ENCODE measurements at regions not wholly inside any gene's neighbourhood (a gene's known extent, or its start where the extent isn't known, plus 50 kb on each side); places are given as distances from the start of the nearest gene placed in this dataset.

- Histone ChIP-seq H3K9me3 (replicated peaks) (peaks cover 1% of the 10 kb centered on the region; the same call in 1 of the 2 replicates), H3K27me3 (replicated peaks) (no peaks in the 10 kb centered on the region)
These were observed 2023.3 kb downstream of the NCAM2 start for GRCh38 chr21:23021481-23021880.

GRCh38 chr21:23026878-23027277 lies 2028.7 kb downstream of the NCAM2 start:
- Histone ChIP-seq H3K4me3 (no peak overlapping the region), H3K9me3 (replicated peaks) (peaks cover 3% of the 10 kb centered on the region; the same call in 1 of the 2 replicates), H3K27me3 (replicated peaks) (no peaks in the 10 kb centered on the region), H3K27ac (no peak overlapping the region), H3K4me1 (replicated peaks) (no peaks in the 10 kb centered on the region), H3K36me3 (no peaks in the 10 kb centered on the region)
- DNase-seq (ENCODE audit: low read depth in 1 of 2, low spot score in 2 of 2): no peak

More at GRCh38 chr21:23021481-23021880, 2023.3 kb downstream of the NCAM2 start:
- Histone ChIP-seq H3K27ac (no peak overlapping the region), H3K4me3 (no peak overlapping the region), H3K36me3 (no peaks in the 10 kb centered on the region), H3K4me1 (replicated peaks) (no peaks in the 10 kb centered on the region)
- DNase-seq (ENCODE audit: low read depth in 1 of 2, low spot score in 2 of 2): no peak

GRCh38 chr21:23039846-23040245 lies 2041.6 kb downstream of the NCAM2 start:
- Histone ChIP-seq H3K27me3 (replicated peaks) (no peaks in the 10 kb centered on the region), H3K36me3 (no peaks in the 10 kb centered on the region), H3K9me3 (replicated peaks) (no peaks in the 10 kb centered on the region), H3K4me3 (no peak overlapping the region), H3K27ac (no peak overlapping the region), H3K4me1 (replicated peaks) (no peaks in the 10 kb centered on the region)
- DNase-seq (ENCODE audit: low read depth in 1 of 2, low spot score in 2 of 2): no peak

- H3K27ac ChIP-seq: no peak overlapping the region
- H3K4me1 ChIP-seq (replicated peaks): no peaks in the 10 kb centered on the region
- peaks cover under 1% of the 10 kb centered on the region; the same call in 1 of the 2 replicates for H3K9me3 ChIP-seq (replicated peaks)
- no peaks in the 10 kb centered on the region for H3K27me3 ChIP-seq (replicated peaks)
- H3K36me3 ChIP-seq: no peaks in the 10 kb centered on the region
- DNase-seq (ENCODE audit: low read depth in 1 of 2, low spot score in 2 of 2): no peak
- H3K4me3 ChIP-seq: no peak overlapping the region
These were observed 2047.7 kb downstream of the NCAM2 start for GRCh38 chr21:23045955-23046354.

GRCh38 chr21:23067672-23068071 lies 2069.5 kb downstream of the NCAM2 start:
- no peak overlapping the region for H3K27ac ChIP-seq
- DNase-seq (ENCODE audit: low read depth in 1 of 2, low spot score in 2 of 2): no peak
- no peaks in the 10 kb centered on the region; the same call in 1 of the 2 replicates for H3K9me3 ChIP-seq (replicated peaks)
- H3K4me3 ChIP-seq: no peak overlapping the region
- H3K27me3 ChIP-seq (replicated peaks): no peaks in the 10 kb centered on the region
- H3K36me3 ChIP-seq: no peaks in the 10 kb centered on the region
- H3K4me1 ChIP-seq (replicated peaks): no peaks in the 10 kb centered on the region

- no peak overlapping the region for H3K4me3 ChIP-seq
- no peaks in the 10 kb centered on the region for H3K4me1 ChIP-seq (replicated peaks)
- no peak overlapping the region for H3K27ac ChIP-seq
- no peaks in the 10 kb centered on the region for H3K27me3 ChIP-seq (replicated peaks)
- no peak for DNase-seq (ENCODE audit: low read depth in 1 of 2, low spot score in 2 of 2)
- no peaks in the 10 kb centered on the region for H3K36me3 ChIP-seq
- H3K9me3 ChIP-seq (replicated peaks): 0 out of 2 replicates have a peak, but pooled peaks cover 3% of the 10 kb centered on the region
These were observed 2085.0 kb downstream of the NCAM2 start for GRCh38 chr21:23083242-23083641.

- H3K4me3 ChIP-seq: no peak overlapping the region
- H3K9me3 ChIP-seq (replicated peaks): no peaks in the 10 kb centered on the region
- H3K27me3 ChIP-seq (replicated peaks): no peaks in the 10 kb centered on the region
These were observed 2095.1 kb downstream of the NCAM2 start for GRCh38 chr21:23093259-23093658.

GRCh38 chr21:23099185-23099584 lies 2101.0 kb downstream of the NCAM2 start:
- no peak overlapping the region for H3K4me3 ChIP-seq

More at GRCh38 chr21:23093259-23093658, 2095.1 kb downstream of the NCAM2 start:
- Histone ChIP-seq H3K4me1 (replicated peaks) (no peaks in the 10 kb centered on the region), H3K27ac (no peak overlapping the region), H3K36me3 (no peaks in the 10 kb centered on the region)
- no peak for DNase-seq (ENCODE audit: low read depth in 1 of 2, low spot score in 2 of 2)

GRCh38 chr21:23101111-23101510 lies 2102.9 kb downstream of the NCAM2 start:
- H3K27ac ChIP-seq: no peak overlapping the region
- no peaks in the 10 kb centered on the region for H3K36me3 ChIP-seq
- DNase-seq (ENCODE audit: low read depth in 1 of 2, low spot score in 2 of 2): no peak
- H3K4me3 ChIP-seq: no peak overlapping the region
- no peaks in the 10 kb centered on the region for H3K4me1 ChIP-seq (replicated peaks)
- no peaks in the 10 kb centered on the region for H3K27me3 ChIP-seq (replicated peaks)
- no peaks in the 10 kb centered on the region for H3K9me3 ChIP-seq (replicated peaks)

More at GRCh38 chr21:23099185-23099584, 2101.0 kb downstream of the NCAM2 start:
- DNase-seq (ENCODE audit: low read depth in 1 of 2, low spot score in 2 of 2): no peak
- H3K27me3 ChIP-seq (replicated peaks): no peaks in the 10 kb centered on the region
- no peaks in the 10 kb centered on the region for H3K9me3 ChIP-seq (replicated peaks)
- no peaks in the 10 kb centered on the region for H3K4me1 ChIP-seq (replicated peaks)
- H3K36me3 ChIP-seq: no peaks in the 10 kb centered on the region
- H3K27ac ChIP-seq: no peak overlapping the region

- DNase-seq (ENCODE audit: low read depth in 1 of 2, low spot score in 2 of 2): no peak
- Histone ChIP-seq H3K9me3 (replicated peaks) (no peaks in the 10 kb centered on the region), H3K4me1 (replicated peaks) (no peaks in the 10 kb centered on the region), H3K36me3 (no peaks in the 10 kb centered on the region), H3K4me3 (no peak overlapping the region), H3K27ac (no peak overlapping the region), H3K27me3 (replicated peaks) (no peaks in the 10 kb centered on the region)
These were observed 2110.3 kb downstream of the NCAM2 start for GRCh38 chr21:23108533-23108932.

- H3K4me1 ChIP-seq (replicated peaks): no peaks in the 10 kb centered on the region
- H3K36me3 ChIP-seq: no peaks in the 10 kb centered on the region
- no peak overlapping the region for H3K4me3 ChIP-seq
- H3K9me3 ChIP-seq (replicated peaks): no peaks in the 10 kb centered on the region
- H3K27me3 ChIP-seq (replicated peaks): no peaks in the 10 kb centered on the region
- H3K27ac ChIP-seq: no peak overlapping the region
- no peak for DNase-seq (ENCODE audit: low read depth in 1 of 2, low spot score in 2 of 2)
These were observed 2112.9 kb downstream of the NCAM2 start for GRCh38 chr21:23111070-23111600.

- no peak for DNase-seq (ENCODE audit: low read depth in 1 of 2, low spot score in 2 of 2)
- no peaks in the 10 kb centered on the region for H3K4me1 ChIP-seq (replicated peaks)
- no peak overlapping the region for H3K4me3 ChIP-seq
- H3K27ac ChIP-seq: no peak overlapping the region
- no peaks in the 10 kb centered on the region for H3K36me3 ChIP-seq
- H3K27me3 ChIP-seq (replicated peaks): no peaks in the 10 kb centered on the region
- H3K9me3 ChIP-seq (replicated peaks): peaks cover 2% of the 10 kb centered on the region; the same call in 1 of the 2 replicates
These were observed 2121.3 kb downstream of the NCAM2 start for GRCh38 chr21:23119491-23119890.

- Histone ChIP-seq H3K9me3 (replicated peaks) (no peaks in the 10 kb centered on the region; the same call in 1 of the 2 replicates), H3K27me3 (replicated peaks) (no peaks in the 10 kb centered on the region), H3K27ac (no peak overlapping the region), H3K36me3 (no peaks in the 10 kb centered on the region), H3K4me3 (no peak overlapping the region), H3K4me1 (replicated peaks) (no peaks in the 10 kb centered on the region)
- no peak for DNase-seq (ENCODE audit: low read depth in 1 of 2, low spot score in 2 of 2)
These were observed 2129.8 kb downstream of the NCAM2 start for GRCh38 chr21:23127973-23128372.

GRCh38 chr21:23130308-23130707 lies 2132.1 kb downstream of the NCAM2 start:
- no peak overlapping the region for H3K27ac ChIP-seq
- H3K27me3 ChIP-seq (replicated peaks): no peaks in the 10 kb centered on the region
- no peaks in the 10 kb centered on the region; the same call in 1 of the 2 replicates for H3K9me3 ChIP-seq (replicated peaks)
- no peak for DNase-seq (ENCODE audit: low read depth in 1 of 2, low spot score in 2 of 2)
- no peaks in the 10 kb centered on the region for H3K4me1 ChIP-seq (replicated peaks)
- no peaks in the 10 kb centered on the region for H3K36me3 ChIP-seq
- no peak overlapping the region for H3K4me3 ChIP-seq

- Histone ChIP-seq H3K4me1 (replicated peaks) (no peaks in the 10 kb centered on the region), H3K36me3 (no peaks in the 10 kb centered on the region), H3K9me3 (replicated peaks) (no peaks in the 10 kb centered on the region; the same call in 1 of the 2 replicates), H3K27me3 (replicated peaks) (no peaks in the 10 kb centered on the region), H3K27ac (no peak overlapping the region), H3K4me3 (no peak overlapping the region)
- no peak for DNase-seq (ENCODE audit: low read depth in 1 of 2, low spot score in 2 of 2)
These were observed 2133.0 kb downstream of the NCAM2 start for GRCh38 chr21:23131177-23131576.

Measured in SJSA1 (cell line).